CD4-positive, alpha-beta T cell (primary cell): ENCODE measurements at regions not wholly inside any gene's neighbourhood (a gene's known extent, or its start where the extent isn't known, plus 50 kb on each side); places are given as distances from the start of the nearest gene placed in this dataset.

Source experiments
- ATAC-seq: fragments of 200-7000 bp; cut with Tn5 transposase; one replicate; pipeline ENCODE4 v1.10.0; 2022; ENCODE audit warnings: mild to moderate bottlenecking; ENCODE audit not compliant: poor library complexity
- CTCF ChIA-PET: fragments of 350-600 bp; sonication (Branson Sonifier 250); formaldehyde crosslinking; loops from one replicate; lab custom pipeline; 2021; ENCODE audit warnings: antibody characterized with exemption, inconsistent platforms; lab: Charles Lee
- POLR2A ChIA-PET: fragments of 350-600 bp; sonication (Branson Sonifier 250); formaldehyde crosslinking; loops from one replicate; lab custom pipeline; 2021; ENCODE audit warnings: antibody characterized with exemption, inconsistent platforms; lab: Charles Lee
- DNase-seq, 14 experiments: peaks; one replicate each; pipeline ENCODE4 v3.0.0-alpha.2; 2013 to 2020; ENCODE audit warnings: mixed read lengths in 2 of 14
- H3K27ac ChIP-seq, 2 donors: one replicate each; pipeline versions ENCODE4 v1.5.1 to v1.7.0; 2013; ENCODE audit warnings: low read length in 2 of 2, low read depth in 1 of 2, mild to moderate bottlenecking in 1 of 2
- H3K27me3 ChIP-seq, 2 experiments: 1 replicate in 1 of 2; 2 replicates in 1 of 2; pipeline versions ENCODE4 v1.6.1 to v1.7.0; 2013; ENCODE audit warnings: low read length in 2 of 2, control low read depth in 1 of 2, mild to moderate bottlenecking in 1 of 2, moderate library complexity in 1 of 2; ENCODE audit not compliant: insufficient read depth in 2 of 2, control insufficient read depth in 1 of 2
- H3K36me3 ChIP-seq: one replicate; pipeline ENCODE4 v1.6.1; 2013; ENCODE audit warnings: low read length, control low read depth; ENCODE audit not compliant: insufficient read depth
- H3K4me1 ChIP-seq: one replicate; pipeline ENCODE4 v1.6.1; 2013; ENCODE audit warnings: low read length, control low read depth; ENCODE audit not compliant: insufficient read depth
- H3K4me3 ChIP-seq: one replicate; pipeline ENCODE4 v1.5.1; 2013; ENCODE audit warnings: mild to moderate bottlenecking, low read length, moderate library complexity
- H3K9me3 ChIP-seq, 2 experiments: 1 replicate in 1 of 2; 2 replicates in 1 of 2; pipeline versions ENCODE4 v1.6.1 to v1.7.0; 2013; ENCODE audit warnings: low read length in 2 of 2, mild to moderate bottlenecking in 2 of 2, control low read depth in 1 of 2, moderate library complexity in 1 of 2; ENCODE audit not compliant: control insufficient read depth in 1 of 2, insufficient read depth in 1 of 2
- H3K27ac Mint-ChIP-seq: one replicate; pipeline ENCODE4 v1.8.0; 2020; ENCODE audit warnings: mixed read lengths
- H3K27me3 Mint-ChIP-seq: one replicate; pipeline ENCODE4 v1.8.0; 2021; ENCODE audit warnings: mixed read lengths
- H3K36me3 Mint-ChIP-seq: one replicate; pipeline ENCODE4 v1.8.0; 2021; ENCODE audit warnings: low read depth, mixed read lengths
- H3K4me1 Mint-ChIP-seq: one replicate; pipeline ENCODE4 v1.8.0; 2021; ENCODE audit warnings: low read depth, mixed read lengths
- H3K4me3 Mint-ChIP-seq: one replicate; pipeline ENCODE4 v1.8.0; 2020; ENCODE audit warnings: mild to moderate bottlenecking, mixed read lengths
- H3K9me3 Mint-ChIP-seq: one replicate; pipeline ENCODE4 v1.8.0; 2020; ENCODE audit warnings: mixed read lengths
- intact Hi-C, 2 experiments: fragments of 100-400 bp; cut with DNase I in 1 of 2; cut with micrococcal nuclease in 1 of 2; formaldehyde crosslinking; loops; one replicate each; pipeline versions ENCODE4 v1.15.1 to v1.9.0; 2023 to 2025; cut with DNase I, micrococcal nuclease
- TF ChIP-seq, protein P1 (sequence below): fragments of 200-600 bp; IDR thresholded peaks from one replicate; pipeline ENCODE4 v1.8.0; 2022; ENCODE audit warnings: antibody characterized with exemption, mild to moderate bottlenecking

- no peak overlapping the region for H3K4me3 ChIP-seq
- POLR2A ChIA-PET: no interaction called here
- no peak overlapping the region for H3K27ac Mint-ChIP-seq
- no peaks in the 10 kb centered on the region for H3K36me3 Mint-ChIP-seq
- H3K27me3 ChIP-seq: peaks cover 0 to 3% of the 10 kb centered on the region in 2 experiments
- H3K4me3 Mint-ChIP-seq: no peak overlapping the region
- no peak overlapping the region for H3K27ac ChIP-seq
- TF ChIP-seq, protein P1, sequence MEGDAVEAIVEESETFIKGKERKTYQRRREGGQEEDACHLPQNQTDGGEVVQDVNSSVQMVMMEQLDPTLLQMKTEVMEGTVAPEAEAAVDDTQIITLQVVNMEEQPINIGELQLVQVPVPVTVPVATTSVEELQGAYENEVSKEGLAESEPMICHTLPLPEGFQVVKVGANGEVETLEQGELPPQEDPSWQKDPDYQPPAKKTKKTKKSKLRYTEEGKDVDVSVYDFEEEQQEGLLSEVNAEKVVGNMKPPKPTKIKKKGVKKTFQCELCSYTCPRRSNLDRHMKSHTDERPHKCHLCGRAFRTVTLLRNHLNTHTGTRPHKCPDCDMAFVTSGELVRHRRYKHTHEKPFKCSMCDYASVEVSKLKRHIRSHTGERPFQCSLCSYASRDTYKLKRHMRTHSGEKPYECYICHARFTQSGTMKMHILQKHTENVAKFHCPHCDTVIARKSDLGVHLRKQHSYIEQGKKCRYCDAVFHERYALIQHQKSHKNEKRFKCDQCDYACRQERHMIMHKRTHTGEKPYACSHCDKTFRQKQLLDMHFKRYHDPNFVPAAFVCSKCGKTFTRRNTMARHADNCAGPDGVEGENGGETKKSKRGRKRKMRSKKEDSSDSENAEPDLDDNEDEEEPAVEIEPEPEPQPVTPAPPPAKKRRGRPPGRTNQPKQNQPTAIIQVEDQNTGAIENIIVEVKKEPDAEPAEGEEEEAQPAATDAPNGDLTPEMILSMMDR: no peak
- H3K4me1 ChIP-seq: no peaks in the 10 kb centered on the region
- H3K4me1 Mint-ChIP-seq: no peaks in the 10 kb centered on the region
- intact Hi-C loops: no loop called here
- no peaks in the 10 kb centered on the region for H3K9me3 Mint-ChIP-seq
- DNase-seq (no peak), ATAC-seq (no peak)
- peaks cover 25% of the 10 kb centered on the region for H3K27me3 Mint-ChIP-seq
- CTCF ChIA-PET: no interaction called here
- H3K9me3 ChIP-seq: no peaks in the 10 kb centered on the region
- H3K36me3 ChIP-seq: no peaks in the 10 kb centered on the region
Measured at GRCh38 chr9:115494393-115494792, 376.4 kb upstream of the TNC start.

GRCh38 chr9:115495052-115495635 lies 377.2 kb upstream of the TNC start:
- ATAC-seq (no peak), DNase-seq (no peak)
- no peaks in the 10 kb centered on the region for H3K36me3 Mint-ChIP-seq
- TF ChIP-seq, protein P1: no peak
- Histone ChIP-seq H3K4me3 (no peak overlapping the region), H3K4me1 (no peaks in the 10 kb centered on the region), H3K9me3 (no peaks in the 10 kb centered on the region), H3K27me3 (peaks cover 0 to 3% of the 10 kb centered on the region in 2 experiments), H3K27ac (no peak overlapping the region), H3K36me3 (no peaks in the 10 kb centered on the region)
- no peak overlapping the region for H3K4me3 Mint-ChIP-seq
- POLR2A ChIA-PET: no interaction called here
- no peaks in the 10 kb centered on the region for H3K9me3 Mint-ChIP-seq
- intact Hi-C loops: no loop called here
- peaks cover 17% of the 10 kb centered on the region for H3K27me3 Mint-ChIP-seq
- no peak overlapping the region for H3K27ac Mint-ChIP-seq
- CTCF ChIA-PET: no interaction called here
- H3K4me1 Mint-ChIP-seq: no peaks in the 10 kb centered on the region

DNA sequence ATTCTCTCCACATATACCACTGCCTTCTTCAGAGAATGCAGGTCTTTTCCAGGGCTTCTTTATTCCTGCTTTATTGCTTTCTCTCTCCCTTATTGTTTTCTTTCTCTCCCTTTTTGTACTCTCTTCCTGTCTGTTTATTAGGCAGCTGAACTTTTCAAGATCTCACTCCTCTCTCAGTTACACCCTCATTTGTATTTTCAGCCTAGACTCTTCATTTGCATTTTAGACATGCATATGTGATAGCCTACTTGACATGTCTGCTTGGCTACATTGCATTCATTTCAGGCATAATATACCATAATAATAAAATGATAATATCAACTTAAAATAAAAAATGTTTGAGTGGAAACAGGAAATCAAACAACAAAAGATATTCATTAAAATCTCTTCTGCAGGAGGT lies 377.9 kb upstream of the TNC start:
- intact Hi-C loops: no loop called here
- H3K27me3 ChIP-seq: peaks cover 0 to 3% of the 10 kb centered on the region in 2 experiments
- no peak overlapping the region for H3K4me3 ChIP-seq
- H3K9me3 ChIP-seq: no peaks in the 10 kb centered on the region
- Mint-ChIP-seq H3K27me3 (peaks cover 24% of the 10 kb centered on the region), H3K4me3 (no peak overlapping the region), H3K36me3 (no peaks in the 10 kb centered on the region), H3K9me3 (no peaks in the 10 kb centered on the region), H3K4me1 (no peaks in the 10 kb centered on the region), H3K27ac (no peak overlapping the region)
- DNase-seq: no peak
- ATAC-seq: no peak
- ChIA-PET POLR2A (no interaction called here), CTCF (no interaction called here)
- TF ChIP-seq, protein P1: no peak
- H3K4me1 ChIP-seq: no peaks in the 10 kb centered on the region
- H3K27ac ChIP-seq: no peak overlapping the region
- no peaks in the 10 kb centered on the region for H3K36me3 ChIP-seq
